GM18867 (cell line): ENCODE measurements at regions not wholly inside any gene's neighbourhood (a gene's known extent, or its start where the extent isn't known, plus 50 kb on each side); places are given as distances from the start of the nearest gene placed in this dataset.

ENCODE experiments used
- ATAC-seq: cut with Tn5 transposase; IDR thresholded peaks from one replicate; pipeline ENCODE4 v1.9.1; 2021; ENCODE audit warnings: mild to moderate bottlenecking, moderate library complexity; ENCODE audit not compliant: unreplicated experiment

GRCh38 chr1:30437059-30437576 lies 286.3 kb downstream of the MATN1 start:
- ATAC-seq, result no peak

GRCh38 chr1:30427545-30427944 lies 295.8 kb downstream of the MATN1 start:
- no peak for ATAC-seq

GRCh38 chr1:30425046-30425445 lies 298.3 kb downstream of the MATN1 start:
- ATAC-seq, result no peak

- ATAC-seq, result no peak
These were observed 299.8 kb downstream of the MATN1 start for GRCh38 chr1:30423570-30423969.

- ATAC-seq, result no peak
These were observed 301.1 kb downstream of the MATN1 start for GRCh38 chr1:30422251-30422650.

- ATAC-seq, result no peak
These were observed 302.8 kb downstream of the MATN1 start for GRCh38 chr1:30420519-30421050.

- ATAC-seq, result no peak
These were observed 303.6 kb downstream of the MATN1 start for GRCh38 chr1:30419831-30420230.

GRCh38 chr1:30418939-30419720 lies 304.3 kb downstream of the MATN1 start:
- ATAC-seq, result no peak

GRCh38 chr1:30418061-30418938 lies 305.1 kb downstream of the MATN1 start:
- no peak for ATAC-seq

- ATAC-seq, result no peak
These were observed 305.7 kb downstream of the MATN1 start for GRCh38 chr1:30417701-30418046.

GRCh38 chr1:30417001-30417700 lies 306.2 kb downstream of the MATN1 start:
- ATAC-seq, result no peak

- ATAC-seq, result no peak
These were observed 307.1 kb downstream of the MATN1 start for GRCh38 chr1:30416221-30416820.

GRCh38 chr1:30415171-30415940 lies 308.0 kb downstream of the MATN1 start:
- ATAC-seq, result no peak

- ATAC-seq, result no peak
These were observed 308.6 kb downstream of the MATN1 start for GRCh38 chr1:30414851-30415165.

GRCh38 chr1:30414086-30414850 lies 309.1 kb downstream of the MATN1 start:
- ATAC-seq, result no peak

GRCh38 chr1:30413606-30414005 lies 309.8 kb downstream of the MATN1 start:
- no peak for ATAC-seq

- no peak for ATAC-seq
These were observed 310.3 kb downstream of the MATN1 start for GRCh38 chr1:30413111-30413440.

- no peak for ATAC-seq
These were observed 310.9 kb downstream of the MATN1 start for GRCh38 chr1:30412241-30413110.
